ENCODE measurements at regions not wholly inside any gene's neighbourhood (a gene's known extent, or its start where the extent isn't known, plus 50 kb on each side); places are given as distances from the start of the nearest gene placed in this dataset.

GRCh38 chr5:152104211-152104610, 179.6 kb upstream of the GLRA1 start:
- TF ChIP-seq EP300 (IDR thresholded peaks at IDR 0.05) (no peak), CTCF (IDR thresholded peaks at IDR 0.05) (no peak), POLR2A (IDR thresholded peaks at IDR 0.05) (no peak)

Data from tibial nerve (tissue), 4 donors.